PC-3 (cell line): ENCODE measurements at regions not wholly inside any gene's neighbourhood (a gene's known extent, or its start where the extent isn't known, plus 50 kb on each side); places are given as distances from the start of the nearest gene placed in this dataset.

Experiments
- EZH2 ChIP-seq: fragments of 300-600 bp; sonication (generic); IDR thresholded peaks from one replicate; pipeline ENCODE4 v1.6.1; 2017; ENCODE audit warnings: antibody characterized with exemption, mild to moderate bottlenecking, low read length; ENCODE audit not compliant: unreplicated experiment
- EZH2phosphoT487 ChIP-seq: fragments of 300-600 bp; sonication (generic); IDR thresholded peaks from 2 replicates; pipeline ENCODE4 v1.6.1; 2018; ENCODE audit warnings: mild to moderate bottlenecking, antibody characterized with exemption, low read length, borderline replicate concordance
- TF ChIP-seq, protein P1 (sequence below): fragments of 300-600 bp; sonication (generic); conservative IDR thresholded peaks from 2 replicates; pipeline ENCODE4 v1.5.1; 2017; ENCODE audit warnings: antibody characterized with exemption, low read depth, mild to moderate bottlenecking, low read length

DNA sequence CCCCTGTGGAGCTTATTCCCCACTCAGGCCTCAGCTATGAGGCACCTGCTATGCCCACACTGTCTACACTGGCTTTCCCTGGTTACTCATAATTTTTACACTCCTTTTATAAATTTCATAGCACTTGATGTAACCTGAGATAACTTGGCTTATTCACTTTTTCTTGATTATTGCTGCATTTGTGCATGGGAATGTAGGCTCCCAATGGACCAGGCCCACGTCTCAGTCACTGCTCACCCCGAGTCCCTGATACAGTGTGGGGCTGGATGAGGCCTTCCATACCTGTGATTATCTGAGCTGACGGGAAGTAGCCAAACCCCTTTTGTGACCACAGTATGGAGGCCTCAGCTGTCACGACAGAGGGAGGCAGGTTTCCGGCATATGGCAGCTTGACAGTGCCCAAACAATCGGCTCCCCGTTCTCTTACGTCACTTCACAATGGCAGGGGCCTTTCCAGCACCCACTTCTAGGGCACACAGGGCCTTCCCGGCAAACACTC, 645.3 kb downstream of the ACTR3B start:
- TF ChIP-seq, protein P1, sequence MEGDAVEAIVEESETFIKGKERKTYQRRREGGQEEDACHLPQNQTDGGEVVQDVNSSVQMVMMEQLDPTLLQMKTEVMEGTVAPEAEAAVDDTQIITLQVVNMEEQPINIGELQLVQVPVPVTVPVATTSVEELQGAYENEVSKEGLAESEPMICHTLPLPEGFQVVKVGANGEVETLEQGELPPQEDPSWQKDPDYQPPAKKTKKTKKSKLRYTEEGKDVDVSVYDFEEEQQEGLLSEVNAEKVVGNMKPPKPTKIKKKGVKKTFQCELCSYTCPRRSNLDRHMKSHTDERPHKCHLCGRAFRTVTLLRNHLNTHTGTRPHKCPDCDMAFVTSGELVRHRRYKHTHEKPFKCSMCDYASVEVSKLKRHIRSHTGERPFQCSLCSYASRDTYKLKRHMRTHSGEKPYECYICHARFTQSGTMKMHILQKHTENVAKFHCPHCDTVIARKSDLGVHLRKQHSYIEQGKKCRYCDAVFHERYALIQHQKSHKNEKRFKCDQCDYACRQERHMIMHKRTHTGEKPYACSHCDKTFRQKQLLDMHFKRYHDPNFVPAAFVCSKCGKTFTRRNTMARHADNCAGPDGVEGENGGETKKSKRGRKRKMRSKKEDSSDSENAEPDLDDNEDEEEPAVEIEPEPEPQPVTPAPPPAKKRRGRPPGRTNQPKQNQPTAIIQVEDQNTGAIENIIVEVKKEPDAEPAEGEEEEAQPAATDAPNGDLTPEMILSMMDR, result no peak
- TF ChIP-seq EZH2phosphoT487 (no peak), EZH2 (no peak)
